ENCODE measurements at regions not wholly inside any gene's neighbourhood (a gene's known extent, or its start where the extent isn't known, plus 50 kb on each side); places are given as distances from the start of the nearest gene placed in this dataset.

GRCh38 chr2:199527071-199527470 is 69.3 kb upstream of the SATB2 start:
- no peak overlapping the region for H3K4me3 ChIP-seq (replicated peaks; ENCODE audit: low read depth, low read length)
- TF ChIP-seq CTCF (IDR thresholded peaks at IDR 0.05; ENCODE audit: low read depth, low read length, missing control alignments): no peak
- no peak for DNase-seq (ENCODE audit: extremely low read depth, low read depth)

- H3K4me3 ChIP-seq (replicated peaks; ENCODE audit: low read depth, low read length): no peak overlapping the region
- no peak for DNase-seq (ENCODE audit: extremely low read depth, low read depth)
- no peak for TF ChIP-seq CTCF (IDR thresholded peaks at IDR 0.05; ENCODE audit: low read depth, low read length, missing control alignments)
Measured at GRCh38 chr2:199524689-199525574, 67.2 kb upstream of the SATB2 start.

GRCh38 chr2:199509403-199509802 is 51.7 kb upstream of the SATB2 start:
- no peak for TF ChIP-seq CTCF (IDR thresholded peaks at IDR 0.05; ENCODE audit: low read depth, low read length, missing control alignments)
- H3K4me3 ChIP-seq (replicated peaks; ENCODE audit: low read depth, low read length): no peak overlapping the region
- no peak for DNase-seq (ENCODE audit: extremely low read depth, low read depth)
